SJCRH30 (cell line): ENCODE measurements at regions not wholly inside any gene's neighbourhood (a gene's known extent, or its start where the extent isn't known, plus 50 kb on each side); places are given as distances from the start of the nearest gene placed in this dataset.
"Not testable (repeated sequence)": the region's sequence is repeated elsewhere in the genome, so short reads cannot be mapped to it uniquely, and the experiment has no call there.

Experiments used
- DNase-seq, 2 experiments: peaks; one replicate each; pipeline ENCODE4 v3.0.0-alpha.2; 2015 to 2020
- H3K27ac ChIP-seq: fragments of 250-450 bp; sonication (Bioruptor Pico); 2 replicates; pipeline ENCODE4 v1.5.1; 2020; ENCODE audit warnings: mild to moderate bottlenecking, moderate library complexity
- H3K27me3 ChIP-seq: fragments of 250-450 bp; sonication (Bioruptor Pico); 2 replicates; pipeline ENCODE4 v1.5.1; 2020; ENCODE audit warnings: mild to moderate bottlenecking, moderate library complexity
- H3K36me3 ChIP-seq: fragments of 250-450 bp; sonication (Bioruptor Pico); 2 replicates; pipeline ENCODE4 v1.5.1; 2020; ENCODE audit warnings: mild to moderate bottlenecking, moderate library complexity
- H3K4me1 ChIP-seq: fragments of 250-450 bp; sonication (Bioruptor Pico); 2 replicates; pipeline ENCODE4 v1.5.1; 2020; ENCODE audit warnings: mild to moderate bottlenecking, moderate library complexity
- H3K4me3 ChIP-seq: fragments of 250-450 bp; sonication (Bioruptor Pico); 2 replicates; pipeline ENCODE4 v1.5.1; 2020; ENCODE audit warnings: mild to moderate bottlenecking, moderate library complexity
- H3K9me3 ChIP-seq: fragments of 250-450 bp; sonication (Bioruptor Pico); replicated peaks from 2 replicates; pipeline ENCODE4 v1.5.1; 2020; ENCODE audit warnings: mild to moderate bottlenecking, moderate library complexity

DNA sequence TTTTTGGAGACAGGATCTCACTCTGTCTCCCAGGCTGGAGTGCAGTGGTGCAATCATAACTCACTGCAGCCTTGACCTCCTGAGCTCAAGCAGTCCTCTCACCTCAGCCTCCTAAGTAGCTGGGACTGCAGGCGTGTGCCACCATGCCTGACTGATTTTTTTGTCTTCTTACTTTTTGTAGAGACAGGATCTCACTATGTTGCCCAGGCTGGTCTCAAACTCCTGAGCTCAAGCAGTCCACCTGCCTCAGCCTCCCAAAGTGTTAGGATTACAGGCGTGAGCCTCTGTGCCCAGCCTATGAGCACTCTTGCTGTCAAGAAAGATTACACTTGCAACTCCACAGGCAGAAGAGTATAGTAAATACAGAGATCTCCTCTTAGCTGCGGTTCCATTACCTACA is 151.5 kb upstream of the SLC35G4 start:
- H3K27ac ChIP-seq, DNase-seq, H3K27me3 ChIP-seq, H3K9me3 ChIP-seq, H3K4me3 ChIP-seq, H3K36me3 ChIP-seq, H3K4me1 ChIP-seq: not testable (repeated sequence)

GRCh38 chr18:11454040-11454439 is 155.4 kb upstream of the SLC35G4 start:
- no peak for DNase-seq
- no peaks in the 10 kb centered on the region for H3K9me3 ChIP-seq
- H3K4me1 ChIP-seq: no peaks in the 10 kb centered on the region
- H3K27me3 ChIP-seq: no peaks in the 10 kb centered on the region
- no peaks in the 10 kb centered on the region for H3K36me3 ChIP-seq
- no peak overlapping the region for H3K27ac ChIP-seq
- no peak overlapping the region for H3K4me3 ChIP-seq

DNA sequence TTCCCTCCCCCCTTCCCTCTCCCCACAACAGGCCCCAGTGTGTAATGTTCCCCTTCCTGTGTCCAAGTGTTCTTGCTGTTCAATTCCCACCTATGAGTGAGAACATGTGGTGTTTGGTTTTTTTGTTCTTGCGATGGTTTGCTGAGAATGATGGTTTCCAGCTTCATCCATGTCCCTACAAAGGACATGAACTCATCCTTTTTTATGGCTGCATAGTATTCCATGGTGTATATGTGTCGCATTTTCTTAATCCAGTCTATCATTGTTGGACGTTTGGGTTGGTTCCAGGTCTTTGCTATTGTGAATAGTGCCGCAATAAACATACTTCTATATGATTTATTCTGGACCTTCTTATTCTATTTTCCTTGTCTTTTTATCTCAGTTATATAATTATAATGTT is 165.2 kb upstream of the SLC35G4 start:
- H3K4me1 ChIP-seq, DNase-seq, H3K27me3 ChIP-seq, H3K9me3 ChIP-seq, H3K36me3 ChIP-seq, H3K27ac ChIP-seq, H3K4me3 ChIP-seq: not testable (repeated sequence)

- Histone ChIP-seq H3K4me1 (no peaks in the 10 kb centered on the region), H3K27me3 (no peaks in the 10 kb centered on the region), H3K9me3 (no peaks in the 10 kb centered on the region), H3K4me3 (no peak overlapping the region), H3K27ac (no peak overlapping the region), H3K36me3 (no peaks in the 10 kb centered on the region)
- DNase-seq: no peak
Observed at GRCh38 chr18:11437046-11437445, 172.3 kb upstream of the SLC35G4 start.

DNA sequence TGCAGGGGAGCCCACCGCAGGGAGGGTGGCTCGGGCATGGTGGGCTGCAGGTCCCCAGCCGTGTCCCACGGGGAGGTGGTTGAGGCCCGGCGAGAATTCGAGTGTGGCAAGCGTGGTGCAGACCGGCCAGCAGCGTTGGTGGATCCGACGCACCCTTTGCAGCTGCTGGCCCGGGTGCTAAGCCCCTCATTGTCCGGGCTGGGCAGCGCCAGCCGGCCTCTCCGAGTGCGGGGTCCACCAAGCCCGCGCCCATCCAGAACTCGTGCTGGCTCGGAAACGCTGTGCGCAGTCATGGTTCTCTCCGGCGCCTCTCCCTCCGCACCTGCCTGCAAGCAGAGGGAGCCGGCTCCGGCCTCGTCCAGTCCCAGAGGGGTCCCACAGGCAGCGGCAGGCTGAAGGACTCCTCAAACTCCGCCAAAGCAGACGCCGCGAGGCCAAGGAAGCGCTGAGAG is 177.0 kb upstream of the SLC35G4 start:
- no peak overlapping the region for H3K4me3 ChIP-seq
- no peaks in the 10 kb centered on the region for H3K9me3 ChIP-seq
- no peaks in the 10 kb centered on the region for H3K27me3 ChIP-seq
- no peak for DNase-seq
- H3K36me3 ChIP-seq: no peaks in the 10 kb centered on the region
- no peak overlapping the region for H3K27ac ChIP-seq
- no peaks in the 10 kb centered on the region for H3K4me1 ChIP-seq

DNA sequence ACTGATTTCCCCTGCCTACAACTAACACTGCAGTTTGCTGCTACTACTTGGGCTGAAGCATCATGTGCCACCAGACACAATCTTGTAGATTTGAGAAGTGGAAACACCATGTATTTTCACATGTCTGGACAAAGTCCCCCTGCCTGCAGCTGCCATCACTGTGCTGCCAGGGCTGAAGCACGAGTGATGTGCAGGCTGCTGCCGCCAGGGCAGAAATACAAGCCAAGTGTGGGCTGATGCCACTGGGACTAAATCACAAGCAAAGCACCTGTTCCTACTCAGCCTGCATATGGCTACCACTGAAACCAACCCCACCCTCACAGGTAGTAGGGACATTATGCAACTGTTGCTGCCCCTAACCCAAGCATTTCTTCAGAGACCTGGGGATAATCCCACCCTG is 179.5 kb upstream of the SLC35G4 start:
- Histone ChIP-seq H3K27ac (no peak overlapping the region), H3K27me3 (no peaks in the 10 kb centered on the region), H3K9me3 (no peaks in the 10 kb centered on the region), H3K36me3 (no peaks in the 10 kb centered on the region), H3K4me3 (no peak overlapping the region), H3K4me1 (no peaks in the 10 kb centered on the region)
- DNase-seq: no peak

DNA sequence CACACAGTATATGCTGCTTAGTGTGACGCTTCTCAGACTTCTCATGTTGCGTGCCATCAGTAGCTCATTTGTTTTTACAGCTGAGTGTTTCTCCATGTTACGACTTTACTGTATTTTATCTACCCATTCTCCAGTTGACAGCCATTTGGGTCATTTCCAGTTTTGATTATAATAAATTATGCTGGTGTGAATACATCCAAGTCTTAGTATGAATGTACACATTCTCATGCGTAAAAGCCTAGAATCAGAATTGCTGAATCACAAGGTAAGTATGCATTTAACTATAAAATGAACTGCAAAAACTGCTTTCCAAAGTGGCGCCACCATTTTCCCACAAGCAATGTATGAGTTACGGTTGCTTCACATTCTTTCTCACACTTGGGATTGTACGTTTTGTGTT is 184.2 kb upstream of the SLC35G4 start:
- H3K27me3 ChIP-seq: no peaks in the 10 kb centered on the region
- H3K4me3 ChIP-seq: no peak overlapping the region
- no peak for DNase-seq
- no peaks in the 10 kb centered on the region for H3K9me3 ChIP-seq
- H3K36me3 ChIP-seq: no peaks in the 10 kb centered on the region
- no peaks in the 10 kb centered on the region for H3K4me1 ChIP-seq
- no peak overlapping the region for H3K27ac ChIP-seq

DNA sequence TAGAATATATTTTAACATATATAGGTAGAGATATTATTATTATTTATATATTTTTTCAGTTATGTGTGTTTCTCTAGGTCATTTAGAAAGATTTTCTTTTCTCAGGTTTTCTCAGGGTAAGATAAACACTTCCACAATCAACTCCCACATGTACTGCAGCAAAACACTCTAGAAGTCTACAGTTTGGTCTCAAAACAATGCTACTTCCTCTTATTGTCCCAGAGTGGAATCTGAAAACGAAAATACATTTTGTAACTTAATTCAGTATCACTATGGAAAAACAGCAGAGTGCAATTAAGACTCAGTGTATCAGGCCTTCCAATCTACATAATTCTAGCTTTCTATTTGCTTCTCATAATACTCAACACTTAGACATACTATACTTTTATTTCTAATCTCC is 190.1 kb upstream of the SLC35G4 start:
- no peak overlapping the region for H3K27ac ChIP-seq
- no peak for DNase-seq
- H3K36me3 ChIP-seq: no peaks in the 10 kb centered on the region
- no peaks in the 10 kb centered on the region for H3K4me1 ChIP-seq
- no peaks in the 10 kb centered on the region for H3K27me3 ChIP-seq
- no peaks in the 10 kb centered on the region for H3K9me3 ChIP-seq
- no peak overlapping the region for H3K4me3 ChIP-seq

DNA sequence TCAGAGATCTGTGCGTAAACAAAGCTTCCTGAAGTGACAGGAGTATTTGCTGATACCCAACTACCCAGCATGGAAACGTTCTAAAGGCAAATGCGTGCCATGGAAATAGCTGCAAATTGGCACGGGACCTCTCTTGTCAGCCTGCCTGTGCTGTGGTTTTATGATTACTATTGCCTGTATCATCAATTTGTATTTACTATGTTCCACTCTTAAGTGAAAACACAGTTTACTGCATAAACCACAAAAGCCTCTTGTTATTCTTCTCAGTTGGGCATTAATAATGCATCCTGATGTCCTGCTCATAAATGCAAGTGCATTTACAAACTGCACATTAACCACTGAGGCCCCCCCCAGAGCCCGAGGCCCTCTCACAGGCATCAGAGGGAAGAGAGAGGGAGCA is 196.6 kb upstream of the SLC35G4 start:
- no peak overlapping the region for H3K27ac ChIP-seq
- H3K27me3 ChIP-seq: no peaks in the 10 kb centered on the region
- no peaks in the 10 kb centered on the region for H3K36me3 ChIP-seq
- H3K9me3 ChIP-seq: no peaks in the 10 kb centered on the region
- no peaks in the 10 kb centered on the region for H3K4me1 ChIP-seq
- no peak for DNase-seq
- H3K4me3 ChIP-seq: no peak overlapping the region

DNA sequence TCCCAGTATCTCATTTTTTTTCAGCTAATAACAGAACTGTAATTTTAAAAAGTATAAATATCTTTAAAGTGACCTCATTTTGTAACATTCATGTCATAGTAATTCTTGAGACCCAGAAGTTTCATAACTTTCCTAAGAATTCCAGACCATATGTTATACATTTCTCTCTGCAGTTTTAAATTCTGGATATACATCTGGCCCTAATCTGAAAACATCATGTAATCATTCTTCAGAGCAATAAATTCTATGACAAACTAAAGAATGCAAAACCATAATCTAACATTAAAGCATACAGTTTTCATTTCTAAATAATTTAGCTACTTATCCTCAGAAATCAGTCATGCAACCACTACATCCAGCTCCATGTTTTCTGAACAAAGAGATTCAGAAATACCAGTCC is 198.3 kb upstream of the SLC35G4 start:
- no peaks in the 10 kb centered on the region for H3K27me3 ChIP-seq
- H3K9me3 ChIP-seq: no peaks in the 10 kb centered on the region
- H3K4me1 ChIP-seq: no peaks in the 10 kb centered on the region
- no peaks in the 10 kb centered on the region for H3K36me3 ChIP-seq
- DNase-seq: no peak
- no peak overlapping the region for H3K27ac ChIP-seq
- H3K4me3 ChIP-seq: no peak overlapping the region

DNA sequence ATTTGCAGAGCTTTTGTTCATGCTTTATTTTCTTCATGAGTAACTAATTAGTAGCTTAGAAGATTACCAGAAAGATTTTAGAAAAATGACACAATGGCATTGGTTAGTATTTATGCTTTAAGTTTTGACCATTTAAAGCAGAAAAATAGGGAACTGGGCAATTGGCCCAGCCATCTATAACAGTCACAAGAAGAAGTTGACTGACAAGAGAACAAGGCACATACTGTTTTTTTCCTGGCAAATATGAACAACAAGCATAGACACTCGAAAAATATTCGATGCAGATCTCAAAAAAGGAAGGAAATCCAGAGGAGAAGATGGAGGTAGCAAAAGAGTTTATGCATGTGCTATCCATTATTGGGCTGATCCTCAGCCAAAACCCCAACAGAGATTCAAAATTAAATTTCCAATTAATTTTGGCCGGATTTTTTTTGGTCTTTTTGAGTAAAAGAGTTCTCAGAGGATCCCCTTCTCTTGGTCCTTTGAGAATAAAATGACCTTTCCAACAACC is 200.8 kb upstream of the SLC35G4 start:
- no peak for DNase-seq
- H3K36me3 ChIP-seq: no peaks in the 10 kb centered on the region
- H3K4me3 ChIP-seq: no peak overlapping the region
- H3K4me1 ChIP-seq: no peaks in the 10 kb centered on the region
- no peaks in the 10 kb centered on the region for H3K27me3 ChIP-seq
- no peak overlapping the region for H3K27ac ChIP-seq
- no peaks in the 10 kb centered on the region for H3K9me3 ChIP-seq

- no peak for DNase-seq
- H3K36me3 ChIP-seq: no peaks in the 10 kb centered on the region
- no peaks in the 10 kb centered on the region for H3K9me3 ChIP-seq
- H3K4me1 ChIP-seq: no peaks in the 10 kb centered on the region
- no peaks in the 10 kb centered on the region for H3K27me3 ChIP-seq
- H3K4me3 ChIP-seq: no peak overlapping the region
- H3K27ac ChIP-seq: no peak overlapping the region
Observed at GRCh38 chr18:11407940-11408339, 201.5 kb upstream of the SLC35G4 start.

DNA sequence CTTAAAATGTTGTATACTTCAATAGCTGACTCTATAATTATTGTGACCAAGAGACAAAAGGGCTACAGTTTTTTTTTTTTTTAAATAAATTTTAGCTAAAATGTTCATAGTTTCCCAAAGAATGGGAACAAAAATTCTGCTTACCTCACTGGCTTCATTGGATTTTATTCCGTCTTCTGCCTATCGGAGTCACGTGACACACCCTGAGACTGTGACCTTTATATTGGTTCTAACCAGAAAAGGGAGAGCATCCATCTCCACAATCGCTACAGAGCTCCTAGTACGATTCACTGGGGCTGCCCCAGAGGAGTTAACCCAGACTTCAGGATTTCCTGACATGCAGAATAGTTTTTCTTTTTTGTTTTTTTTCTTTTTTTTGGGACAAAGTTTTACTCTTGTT is 203.6 kb upstream of the SLC35G4 start:
- H3K4me3 ChIP-seq: no peak overlapping the region
- no peak for DNase-seq
- H3K27me3 ChIP-seq: no peaks in the 10 kb centered on the region
- no peaks in the 10 kb centered on the region for H3K9me3 ChIP-seq
- H3K4me1 ChIP-seq: no peaks in the 10 kb centered on the region
- H3K36me3 ChIP-seq: no peaks in the 10 kb centered on the region
- H3K27ac ChIP-seq: no peak overlapping the region

DNA sequence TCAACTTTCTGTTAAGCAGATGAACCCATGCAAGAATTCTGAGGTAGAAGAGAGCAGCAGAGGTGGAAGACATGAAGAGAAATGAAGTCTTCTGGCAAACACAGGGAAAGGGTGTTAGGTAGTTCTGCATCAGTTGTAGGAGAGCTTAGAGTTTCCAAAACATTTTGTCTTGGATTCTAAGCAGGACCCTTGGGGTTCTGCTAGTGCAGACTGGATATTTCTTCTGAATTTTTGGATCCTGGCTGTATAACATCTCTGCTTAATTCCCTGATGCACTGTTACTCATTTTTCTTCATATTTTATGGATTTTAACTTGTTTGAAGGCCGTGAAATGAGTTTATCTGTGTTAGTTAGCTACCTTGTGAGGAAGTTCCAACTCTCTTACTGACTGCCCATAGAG is 208.7 kb upstream of the SLC35G4 start:
- Histone ChIP-seq H3K27me3 (no peaks in the 10 kb centered on the region), H3K4me1 (no peaks in the 10 kb centered on the region), H3K27ac (no peak overlapping the region), H3K9me3 (no peaks in the 10 kb centered on the region), H3K36me3 (no peaks in the 10 kb centered on the region), H3K4me3 (no peak overlapping the region)
- no peak for DNase-seq

DNA sequence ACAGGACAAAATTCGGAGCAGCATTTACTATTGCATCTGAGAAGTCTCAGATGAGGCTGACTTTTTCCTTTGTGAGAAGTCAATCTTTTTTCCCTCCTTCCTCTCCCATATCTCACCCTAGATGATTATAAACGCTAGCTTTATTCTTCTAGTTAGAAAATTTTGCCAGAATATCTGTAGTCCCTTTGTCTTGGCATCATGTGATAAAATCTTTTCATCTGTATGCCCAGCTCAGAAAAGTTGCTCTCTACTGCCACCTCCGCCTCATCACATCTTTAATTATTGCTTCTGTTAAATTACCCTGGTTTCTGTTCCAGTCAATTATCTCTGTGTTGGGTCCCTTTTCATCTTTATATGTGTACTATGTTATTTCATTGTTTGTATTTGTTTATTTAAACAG is 210.8 kb upstream of the SLC35G4 start:
- Histone ChIP-seq H3K27me3 (no peaks in the 10 kb centered on the region), H3K4me1 (no peaks in the 10 kb centered on the region), H3K4me3 (no peak overlapping the region), H3K27ac (no peak overlapping the region), H3K36me3 (no peaks in the 10 kb centered on the region), H3K9me3 (no peaks in the 10 kb centered on the region)
- peak in 1 of 2 experiments; percentile 1 for DNase-seq

GRCh38 chr18:11392980-11393885 is 216.2 kb upstream of the SLC35G4 start:
- Histone ChIP-seq H3K4me3 (no peak overlapping the region), H3K9me3 (no peaks in the 10 kb centered on the region), H3K27ac (no peak overlapping the region), H3K4me1 (no peaks in the 10 kb centered on the region), H3K36me3 (no peaks in the 10 kb centered on the region), H3K27me3 (no peaks in the 10 kb centered on the region)
- no peak for DNase-seq
